ENCODE measurements at regions not wholly inside any gene's neighbourhood (a gene's known extent, or its start where the extent isn't known, plus 50 kb on each side); places are given as distances from the start of the nearest gene placed in this dataset.
"Not testable (repeated sequence)": the region's sequence is repeated elsewhere in the genome, so short reads cannot be mapped to it uniquely, and the experiment has no call there.

- H3K4me3 ChIP-seq (ENCODE audit: low read depth, low read length), result no peak overlapping the region
- TF ChIP-seq MYC (IDR thresholded peaks at IDR 0.05; ENCODE audit: low read depth, low read length) (no peak), POLR2A (IDR thresholded peaks at IDR 0.05; ENCODE audit: extremely low read depth, insufficient read length) (no peak)
- TF ChIP-seq, protein P1, sequence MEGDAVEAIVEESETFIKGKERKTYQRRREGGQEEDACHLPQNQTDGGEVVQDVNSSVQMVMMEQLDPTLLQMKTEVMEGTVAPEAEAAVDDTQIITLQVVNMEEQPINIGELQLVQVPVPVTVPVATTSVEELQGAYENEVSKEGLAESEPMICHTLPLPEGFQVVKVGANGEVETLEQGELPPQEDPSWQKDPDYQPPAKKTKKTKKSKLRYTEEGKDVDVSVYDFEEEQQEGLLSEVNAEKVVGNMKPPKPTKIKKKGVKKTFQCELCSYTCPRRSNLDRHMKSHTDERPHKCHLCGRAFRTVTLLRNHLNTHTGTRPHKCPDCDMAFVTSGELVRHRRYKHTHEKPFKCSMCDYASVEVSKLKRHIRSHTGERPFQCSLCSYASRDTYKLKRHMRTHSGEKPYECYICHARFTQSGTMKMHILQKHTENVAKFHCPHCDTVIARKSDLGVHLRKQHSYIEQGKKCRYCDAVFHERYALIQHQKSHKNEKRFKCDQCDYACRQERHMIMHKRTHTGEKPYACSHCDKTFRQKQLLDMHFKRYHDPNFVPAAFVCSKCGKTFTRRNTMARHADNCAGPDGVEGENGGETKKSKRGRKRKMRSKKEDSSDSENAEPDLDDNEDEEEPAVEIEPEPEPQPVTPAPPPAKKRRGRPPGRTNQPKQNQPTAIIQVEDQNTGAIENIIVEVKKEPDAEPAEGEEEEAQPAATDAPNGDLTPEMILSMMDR (IDR thresholded peaks at IDR 0.05; ENCODE audit: low read depth, low read length), result no peak
- TF ChIP-seq, protein P2, sequence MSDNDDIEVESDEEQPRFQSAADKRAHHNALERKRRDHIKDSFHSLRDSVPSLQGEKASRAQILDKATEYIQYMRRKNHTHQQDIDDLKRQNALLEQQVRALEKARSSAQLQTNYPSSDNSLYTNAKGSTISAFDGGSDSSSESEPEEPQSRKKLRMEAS (IDR thresholded peaks at IDR 0.05; ENCODE audit: low read depth, low read length), result no peak
- no peak for DNase-seq (ENCODE audit: low read depth)
These were observed 149.8 kb upstream of the SFSWAP start for GRCh38 chr12:131561051-131561450.

DNA sequence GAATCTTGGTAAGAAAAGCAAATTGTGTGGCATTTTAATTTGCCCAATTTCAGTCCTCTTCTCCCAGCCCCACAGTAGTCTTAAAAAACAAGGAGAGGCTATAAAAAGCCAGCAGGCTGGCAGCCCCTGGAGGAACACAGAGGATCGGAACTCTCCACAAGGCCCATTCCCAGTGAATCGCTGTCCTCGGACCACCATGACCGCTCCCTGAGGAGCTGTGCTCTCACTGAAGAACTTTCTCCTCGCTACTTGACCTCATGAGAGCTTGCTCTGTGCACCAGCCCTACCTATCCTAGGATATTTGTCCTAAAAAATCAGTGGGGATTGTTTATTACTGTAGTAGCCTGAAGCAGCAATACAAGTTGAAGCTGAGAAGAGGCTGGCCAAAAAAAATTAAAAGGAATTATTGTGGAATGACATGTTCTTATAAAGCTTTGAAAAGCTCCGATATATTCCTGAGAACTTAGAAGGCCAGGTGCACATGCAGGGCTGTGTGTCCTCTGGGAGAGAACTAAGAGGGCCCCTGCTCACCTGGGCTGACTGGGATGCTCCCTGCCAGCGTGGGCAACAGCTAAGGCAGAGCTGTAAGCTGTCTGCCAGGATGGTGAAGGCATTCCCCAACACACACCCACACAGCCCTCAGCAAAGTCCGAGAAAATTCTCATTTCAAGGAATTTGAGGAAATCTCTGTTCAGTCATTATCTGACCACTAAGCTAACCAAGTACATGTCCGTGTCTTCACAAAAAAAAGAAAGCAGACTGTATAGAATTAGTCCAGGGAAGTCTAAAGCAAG lies 148.8 kb upstream of the SFSWAP start:
- TF ChIP-seq, protein P1 (IDR thresholded peaks at IDR 0.05; ENCODE audit: low read depth, low read length), result no peak
- no peak for TF ChIP-seq MYC (IDR thresholded peaks at IDR 0.05; ENCODE audit: low read depth, low read length)
- TF ChIP-seq POLR2A (IDR thresholded peaks at IDR 0.05; ENCODE audit: extremely low read depth, insufficient read length), result no peak
- TF ChIP-seq, protein P2 (IDR thresholded peaks at IDR 0.05; ENCODE audit: low read depth, low read length), result no peak

DNA sequence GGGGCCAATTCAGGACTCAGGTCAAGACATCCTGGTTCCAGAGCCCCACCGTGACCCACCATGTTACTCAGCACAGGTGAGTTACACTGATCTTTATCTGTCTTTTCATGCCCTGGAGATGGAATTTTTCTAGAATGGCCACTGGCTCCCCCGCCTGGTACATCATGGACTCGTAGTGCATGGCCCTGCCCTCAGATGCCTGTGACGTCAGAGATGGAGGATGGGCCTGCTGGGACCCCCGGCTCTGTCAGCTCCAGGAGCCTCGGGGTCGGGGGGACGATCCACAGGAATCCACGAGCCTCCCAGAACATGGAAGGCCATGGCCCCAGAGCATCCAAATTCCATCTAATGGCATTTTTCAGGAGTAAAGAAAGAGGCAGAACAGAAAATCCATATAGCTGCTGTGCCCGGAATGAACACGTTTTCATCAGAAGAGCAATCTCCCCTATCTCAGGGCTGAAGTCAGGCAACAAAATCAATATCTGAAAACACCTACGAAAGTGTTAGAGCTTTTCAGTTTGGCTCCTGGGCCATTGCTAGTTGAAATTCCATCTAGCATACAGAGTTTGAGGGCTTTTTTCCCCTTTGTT lies 146.7 kb upstream of the SFSWAP start:
- DNase-seq (ENCODE audit: low read depth); H3K4me3 ChIP-seq (ENCODE audit: low read depth, low read length): not testable (repeated sequence)

More for the DNA sequence above, 148.8 kb upstream of the SFSWAP start:
- no peak overlapping the region for H3K4me3 ChIP-seq (ENCODE audit: low read depth, low read length)
- no peak for DNase-seq (ENCODE audit: low read depth)

DNA sequence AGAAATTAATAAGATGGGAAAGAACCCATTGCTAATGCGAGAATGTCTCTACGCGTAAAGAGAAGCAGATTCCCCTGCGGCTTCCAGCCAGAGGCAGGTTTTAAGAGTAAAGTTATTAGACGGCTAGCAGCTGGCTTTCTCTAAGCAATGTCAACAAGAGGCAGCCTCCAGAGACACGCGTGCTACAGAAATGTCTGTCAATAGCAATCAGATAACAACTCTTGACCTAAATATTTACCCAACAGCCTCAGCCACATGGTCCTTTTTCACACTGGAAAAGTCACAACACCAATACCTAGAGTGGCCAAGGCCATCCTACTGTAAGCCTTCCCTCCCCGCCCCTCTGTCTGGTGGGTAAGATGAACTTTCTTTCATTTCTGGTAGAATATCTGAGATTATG lies 146.0 kb upstream of the SFSWAP start:
- TF ChIP-seq MYC (IDR thresholded peaks at IDR 0.05; ENCODE audit: low read depth, low read length), result no peak
- TF ChIP-seq, protein P2 (IDR thresholded peaks at IDR 0.05; ENCODE audit: low read depth, low read length), result no peak
- TF ChIP-seq, protein P1 (IDR thresholded peaks at IDR 0.05; ENCODE audit: low read depth, low read length), result no peak
- TF ChIP-seq POLR2A (IDR thresholded peaks at IDR 0.05; ENCODE audit: extremely low read depth, insufficient read length), result no peak
- DNase-seq (ENCODE audit: low read depth), result no peak
- H3K4me3 ChIP-seq (ENCODE audit: low read depth, low read length), result no peak overlapping the region

- H3K4me3 ChIP-seq (ENCODE audit: low read depth, low read length), result no peak overlapping the region
- no peak for DNase-seq (ENCODE audit: low read depth)
- no peak for TF ChIP-seq MYC (IDR thresholded peaks at IDR 0.05; ENCODE audit: low read depth, low read length)
- no peak for TF ChIP-seq POLR2A (IDR thresholded peaks at IDR 0.05; ENCODE audit: extremely low read depth, insufficient read length)
- TF ChIP-seq, protein P2 (IDR thresholded peaks at IDR 0.05; ENCODE audit: low read depth, low read length), result no peak
- TF ChIP-seq, protein P1 (IDR thresholded peaks at IDR 0.05; ENCODE audit: low read depth, low read length), result no peak
These were observed 145.4 kb upstream of the SFSWAP start for GRCh38 chr12:131565267-131566015.

GRCh38 chr12:131568336-131568735 lies 142.6 kb upstream of the SFSWAP start:
- H3K4me3 ChIP-seq (ENCODE audit: low read depth, low read length), result no peak overlapping the region
- DNase-seq (ENCODE audit: low read depth), result no peak
- no peak for TF ChIP-seq POLR2A (IDR thresholded peaks at IDR 0.05; ENCODE audit: extremely low read depth, insufficient read length)
- TF ChIP-seq MYC (IDR thresholded peaks at IDR 0.05; ENCODE audit: low read depth, low read length), result no peak
- TF ChIP-seq, protein P1 (IDR thresholded peaks at IDR 0.05; ENCODE audit: low read depth, low read length), result no peak
- TF ChIP-seq, protein P2 (IDR thresholded peaks at IDR 0.05; ENCODE audit: low read depth, low read length), result no peak

Data from NB4 (cell line).